Prostate gland (tissue), 1 donor: ENCODE measurements at regions not wholly inside any gene's neighbourhood (a gene's known extent, or its start where the extent isn't known, plus 50 kb on each side); places are given as distances from the start of the nearest gene placed in this dataset.

Source experiments
- POLR2A ChIP-seq: fragments of 450-650 bp; IDR thresholded peaks from one replicate; pipeline ENCODE4 v1.6.1; 2016; ENCODE audit warnings: antibody characterized with exemption, mild to moderate bottlenecking
- POLR2AphosphoS5 ChIP-seq: sonication (generic); formaldehyde crosslinking; IDR thresholded peaks from one replicate; pipeline ENCODE4 v1.6.1; 2017; ENCODE audit warnings: antibody characterized with exemption

- TF ChIP-seq POLR2A = no peak
- no peak for TF ChIP-seq POLR2AphosphoS5
These were observed 279.1 kb downstream of the BRD1 start for GRCh38 chr22:49548356-49549202.
